ENCODE measurements at regions not wholly inside any gene's neighbourhood (a gene's known extent, or its start where the extent isn't known, plus 50 kb on each side); places are given as distances from the start of the nearest gene placed in this dataset.

DNA sequence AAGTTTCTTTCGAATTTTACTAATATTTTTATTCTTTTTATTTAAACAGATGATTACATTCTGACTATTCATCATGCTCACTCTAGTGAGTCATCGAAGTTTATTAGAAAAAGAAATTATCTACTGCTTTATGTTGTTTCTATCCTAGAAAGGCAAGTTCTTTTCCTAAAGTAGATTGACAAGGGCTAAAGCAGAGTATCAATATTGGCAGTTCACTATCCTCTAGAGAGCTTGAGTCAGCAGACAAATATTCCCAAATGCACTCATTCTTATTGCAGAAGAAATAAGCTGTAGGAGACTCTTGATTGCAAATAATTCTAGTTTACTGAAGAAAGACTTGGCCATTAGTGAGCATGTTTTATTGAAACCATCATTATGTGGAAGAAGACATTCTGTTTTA lies 911.8 kb downstream of the CENPC start:
- Histone ChIP-seq H3K27me3 (replicated peaks; ENCODE audit: insufficient read depth, low read length) (no peaks in the 10 kb centered on the region), H3K4me3 (ENCODE audit: low read length) (no peak overlapping the region), H3F3A (ENCODE audit: insufficient read depth, low read length) (no peaks in the 10 kb centered on the region), H3K4me2 (ENCODE audit: low read depth, low read length) (no peak overlapping the region), H3K4me1 (ENCODE audit: low read length) (no peaks in the 10 kb centered on the region), H3K9me2 (replicated peaks; ENCODE audit: insufficient read depth, low read length) (no peaks in the 10 kb centered on the region), H3K9ac (ENCODE audit: low read length) (no peak overlapping the region), H3K27ac (ENCODE audit: low read length) (no peak overlapping the region), H3K9me3 (replicated peaks; ENCODE audit: insufficient read depth, low read length) (no peaks in the 10 kb centered on the region), H3K79me2 (ENCODE audit: low read length) (no peaks in the 10 kb centered on the region), H3K36me3 (replicated peaks; ENCODE audit: insufficient read depth, low read length) (no peaks in the 10 kb centered on the region), H4K20me1 (ENCODE audit: insufficient read depth, low read length) (no peaks in the 10 kb centered on the region), H2AFZ (ENCODE audit: low read length) (no peak overlapping the region)
- DNase-seq = no peak
- no peak for TF ChIP-seq EZH2 (optimal IDR thresholded peaks at IDR 0.05; ENCODE audit: low read depth, low read length)
- TF ChIP-seq, protein P1, sequence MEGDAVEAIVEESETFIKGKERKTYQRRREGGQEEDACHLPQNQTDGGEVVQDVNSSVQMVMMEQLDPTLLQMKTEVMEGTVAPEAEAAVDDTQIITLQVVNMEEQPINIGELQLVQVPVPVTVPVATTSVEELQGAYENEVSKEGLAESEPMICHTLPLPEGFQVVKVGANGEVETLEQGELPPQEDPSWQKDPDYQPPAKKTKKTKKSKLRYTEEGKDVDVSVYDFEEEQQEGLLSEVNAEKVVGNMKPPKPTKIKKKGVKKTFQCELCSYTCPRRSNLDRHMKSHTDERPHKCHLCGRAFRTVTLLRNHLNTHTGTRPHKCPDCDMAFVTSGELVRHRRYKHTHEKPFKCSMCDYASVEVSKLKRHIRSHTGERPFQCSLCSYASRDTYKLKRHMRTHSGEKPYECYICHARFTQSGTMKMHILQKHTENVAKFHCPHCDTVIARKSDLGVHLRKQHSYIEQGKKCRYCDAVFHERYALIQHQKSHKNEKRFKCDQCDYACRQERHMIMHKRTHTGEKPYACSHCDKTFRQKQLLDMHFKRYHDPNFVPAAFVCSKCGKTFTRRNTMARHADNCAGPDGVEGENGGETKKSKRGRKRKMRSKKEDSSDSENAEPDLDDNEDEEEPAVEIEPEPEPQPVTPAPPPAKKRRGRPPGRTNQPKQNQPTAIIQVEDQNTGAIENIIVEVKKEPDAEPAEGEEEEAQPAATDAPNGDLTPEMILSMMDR (IDR thresholded peaks at IDR 0.05; ENCODE audit: low read length) = no peak
- TF ChIP-seq EZH2phosphoT487 (IDR thresholded peaks at IDR 0.05; ENCODE audit: low read length) = no peak

DNA sequence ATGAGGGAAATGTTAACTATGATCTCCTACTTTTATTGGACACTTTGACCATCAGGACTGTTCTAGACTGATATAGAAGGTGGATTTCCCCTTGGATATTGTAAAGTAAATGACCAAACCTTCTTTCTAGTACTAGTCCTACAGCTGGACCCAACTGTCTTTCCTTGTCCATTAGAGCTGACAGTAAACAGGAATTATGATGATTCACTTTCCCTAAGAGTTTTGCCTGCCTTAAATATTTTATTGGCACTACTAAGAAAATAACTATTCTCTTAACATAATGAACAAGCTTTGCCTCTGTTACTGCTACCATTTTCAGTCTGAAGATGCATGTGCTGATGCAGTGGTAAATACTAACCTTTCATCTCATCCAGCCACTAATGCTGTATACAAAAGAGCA lies 915.4 kb downstream of the CENPC start:
- no peak for DNase-seq

GRCh38 chr4:66628146-66628545 lies 917.2 kb downstream of the CENPC start:
- Histone ChIP-seq H3K79me2 (ENCODE audit: low read length) (no peaks in the 10 kb centered on the region), H3K9me3 (replicated peaks; ENCODE audit: insufficient read depth, low read length) (no peaks in the 10 kb centered on the region), H3K4me3 (ENCODE audit: low read length) (no peak overlapping the region), H3F3A (ENCODE audit: insufficient read depth, low read length) (no peaks in the 10 kb centered on the region), H3K9me2 (replicated peaks; ENCODE audit: insufficient read depth, low read length) (no peaks in the 10 kb centered on the region), H3K27me3 (replicated peaks; ENCODE audit: insufficient read depth, low read length) (no peaks in the 10 kb centered on the region), H4K20me1 (ENCODE audit: insufficient read depth, low read length) (no peaks in the 10 kb centered on the region), H3K4me1 (ENCODE audit: low read length) (no peaks in the 10 kb centered on the region), H3K4me2 (ENCODE audit: low read depth, low read length) (no peak overlapping the region), H3K27ac (ENCODE audit: low read length) (no peak overlapping the region), H3K9ac (ENCODE audit: low read length) (no peak overlapping the region), H2AFZ (ENCODE audit: low read length) (no peak overlapping the region), H3K36me3 (replicated peaks; ENCODE audit: insufficient read depth, low read length) (no peaks in the 10 kb centered on the region)
- DNase-seq = no peak
- TF ChIP-seq, protein P1 (IDR thresholded peaks at IDR 0.05; ENCODE audit: low read length) = no peak
- TF ChIP-seq EZH2phosphoT487 (IDR thresholded peaks at IDR 0.05; ENCODE audit: low read length) = no peak
- no peak for TF ChIP-seq EZH2 (optimal IDR thresholded peaks at IDR 0.05; ENCODE audit: low read depth, low read length)

More for the DNA sequence above, 915.4 kb downstream of the CENPC start:
- Histone ChIP-seq H3K4me2 (ENCODE audit: low read depth, low read length) (no peak overlapping the region), H3F3A (ENCODE audit: insufficient read depth, low read length) (no peaks in the 10 kb centered on the region), H3K79me2 (ENCODE audit: low read length) (no peaks in the 10 kb centered on the region), H3K27ac (ENCODE audit: low read length) (no peak overlapping the region), H2AFZ (ENCODE audit: low read length) (no peak overlapping the region), H3K4me1 (ENCODE audit: low read length) (no peaks in the 10 kb centered on the region), H3K9ac (ENCODE audit: low read length) (no peak overlapping the region), H3K4me3 (ENCODE audit: low read length) (no peak overlapping the region), H3K9me3 (replicated peaks; ENCODE audit: insufficient read depth, low read length) (no peaks in the 10 kb centered on the region), H3K36me3 (replicated peaks; ENCODE audit: insufficient read depth, low read length) (no peaks in the 10 kb centered on the region), H4K20me1 (ENCODE audit: insufficient read depth, low read length) (no peaks in the 10 kb centered on the region), H3K27me3 (replicated peaks; ENCODE audit: insufficient read depth, low read length) (no peaks in the 10 kb centered on the region), H3K9me2 (replicated peaks; ENCODE audit: insufficient read depth, low read length) (no peaks in the 10 kb centered on the region)
- TF ChIP-seq EZH2phosphoT487 (IDR thresholded peaks at IDR 0.05; ENCODE audit: low read length) (no peak), EZH2 (optimal IDR thresholded peaks at IDR 0.05; ENCODE audit: low read depth, low read length) (no peak)
- TF ChIP-seq, protein P1 (IDR thresholded peaks at IDR 0.05; ENCODE audit: low read length) = no peak

All from MM.1S (cell line).